IPS-NIHi7 (cell line): ENCODE measurements at regions not wholly inside any gene's neighbourhood (a gene's known extent, or its start where the extent isn't known, plus 50 kb on each side); places are given as distances from the start of the nearest gene placed in this dataset.

Source experiments
- DNase-seq: peaks from one replicate; pipeline ENCODE4 v3.0.0; 2012; ENCODE audit warnings: mixed read lengths; ENCODE audit errors: extremely low spot score

DNA sequence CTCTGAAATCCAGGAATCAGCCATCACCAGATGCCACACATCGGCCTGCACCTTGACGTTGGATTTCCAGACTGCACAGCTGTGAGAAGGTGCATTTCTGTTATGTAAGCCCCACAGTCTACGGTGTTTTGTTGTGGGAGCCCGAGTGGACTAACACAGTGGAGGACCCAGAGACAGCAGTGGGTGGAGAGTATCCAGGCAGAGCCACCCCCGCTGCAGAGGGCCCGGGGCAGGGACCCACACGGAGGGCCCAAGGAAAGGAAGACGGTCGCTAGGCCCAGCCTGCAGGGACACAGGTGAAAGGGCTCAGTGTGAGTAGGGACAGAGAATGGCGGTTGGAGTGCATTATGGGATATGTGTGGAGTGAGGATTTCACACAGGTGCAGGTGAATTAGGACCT, 288.3 kb upstream of the AJAP1 start:
- DNase-seq = no peak

DNA sequence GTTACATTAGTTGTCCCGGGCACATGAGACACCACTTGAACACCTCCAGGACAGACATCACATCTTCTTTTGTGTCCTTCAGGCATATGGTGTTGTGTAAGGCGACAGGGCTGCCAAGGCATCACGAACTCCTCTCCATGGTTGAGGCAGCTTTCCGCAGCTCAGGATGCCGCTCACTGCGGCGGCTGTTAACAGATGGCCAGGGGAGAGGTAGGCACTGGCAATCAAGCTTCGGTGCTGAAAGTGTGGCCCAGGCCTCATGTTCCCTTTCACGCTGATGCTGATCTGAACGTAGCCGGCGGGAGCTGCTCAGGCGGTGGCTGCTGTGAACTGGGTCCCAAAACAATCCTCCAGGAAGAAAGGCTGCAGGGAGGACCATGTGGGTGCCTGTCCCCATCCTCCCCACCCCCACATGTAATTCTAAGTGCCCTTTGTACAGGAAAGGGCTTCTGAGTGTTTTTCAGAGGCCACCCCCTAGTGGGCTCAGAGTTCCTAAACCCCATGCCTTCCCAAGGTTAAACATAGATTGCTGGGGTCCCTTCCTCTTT, 287.1 kb upstream of the AJAP1 start:
- no peak for DNase-seq

DNA sequence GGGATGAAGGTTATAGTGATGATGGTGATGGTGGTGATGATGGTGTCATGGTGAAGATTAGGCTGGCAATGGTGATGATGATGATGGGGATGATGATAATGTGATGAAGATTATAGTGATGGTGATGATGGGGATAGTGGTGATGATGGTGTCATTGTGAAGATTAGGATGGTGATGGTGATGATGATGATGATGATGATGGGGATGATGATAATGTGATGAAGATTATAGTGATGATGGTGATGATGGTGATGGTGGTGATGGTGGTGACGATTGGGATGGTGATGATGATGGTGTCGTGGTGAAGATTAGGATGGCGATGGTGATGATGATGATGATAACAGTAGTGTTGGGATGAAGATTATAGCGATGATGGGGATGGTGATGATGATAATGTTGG, 285.1 kb upstream of the AJAP1 start:
- DNase-seq = no peak

DNA sequence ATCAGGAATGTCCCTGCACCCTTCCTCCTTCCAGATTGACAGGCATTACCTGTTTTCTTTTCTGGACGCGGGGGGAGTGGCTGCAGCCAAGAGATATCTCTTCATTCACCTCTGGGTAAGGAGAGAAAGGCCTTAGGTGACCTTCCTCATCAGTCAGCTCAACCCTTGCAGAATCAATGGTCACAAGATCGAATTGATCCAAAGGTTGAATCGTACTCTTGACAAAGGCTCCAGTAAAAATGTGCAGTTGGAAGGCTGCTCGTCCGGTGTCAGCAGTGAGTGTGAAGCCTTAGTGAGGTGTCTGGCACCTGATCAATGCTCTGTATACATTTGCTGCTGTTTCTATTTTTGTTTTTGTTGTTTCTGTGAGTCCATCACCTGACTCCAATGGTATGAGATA, 282.6 kb upstream of the AJAP1 start:
- DNase-seq = no peak

DNA sequence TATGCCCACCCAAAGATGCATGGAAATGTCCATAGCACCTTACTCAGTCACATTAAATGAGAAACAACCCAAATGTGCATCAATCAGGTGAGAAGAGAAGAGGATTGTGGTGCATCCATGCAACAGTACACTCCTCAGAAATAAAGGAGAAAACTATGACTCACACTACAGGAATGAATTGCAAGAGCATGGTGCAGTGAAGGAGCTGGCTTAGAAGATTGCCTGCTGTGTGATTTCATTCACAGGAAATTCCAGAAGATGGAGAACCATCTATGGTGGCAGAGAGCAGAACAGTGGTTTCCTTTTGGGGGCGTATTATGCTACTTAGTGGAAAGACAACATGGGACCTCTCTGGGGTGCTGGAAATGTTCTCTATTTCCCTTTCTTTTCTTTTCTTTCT, 278.6 kb upstream of the AJAP1 start:
- DNase-seq = no peak

DNA sequence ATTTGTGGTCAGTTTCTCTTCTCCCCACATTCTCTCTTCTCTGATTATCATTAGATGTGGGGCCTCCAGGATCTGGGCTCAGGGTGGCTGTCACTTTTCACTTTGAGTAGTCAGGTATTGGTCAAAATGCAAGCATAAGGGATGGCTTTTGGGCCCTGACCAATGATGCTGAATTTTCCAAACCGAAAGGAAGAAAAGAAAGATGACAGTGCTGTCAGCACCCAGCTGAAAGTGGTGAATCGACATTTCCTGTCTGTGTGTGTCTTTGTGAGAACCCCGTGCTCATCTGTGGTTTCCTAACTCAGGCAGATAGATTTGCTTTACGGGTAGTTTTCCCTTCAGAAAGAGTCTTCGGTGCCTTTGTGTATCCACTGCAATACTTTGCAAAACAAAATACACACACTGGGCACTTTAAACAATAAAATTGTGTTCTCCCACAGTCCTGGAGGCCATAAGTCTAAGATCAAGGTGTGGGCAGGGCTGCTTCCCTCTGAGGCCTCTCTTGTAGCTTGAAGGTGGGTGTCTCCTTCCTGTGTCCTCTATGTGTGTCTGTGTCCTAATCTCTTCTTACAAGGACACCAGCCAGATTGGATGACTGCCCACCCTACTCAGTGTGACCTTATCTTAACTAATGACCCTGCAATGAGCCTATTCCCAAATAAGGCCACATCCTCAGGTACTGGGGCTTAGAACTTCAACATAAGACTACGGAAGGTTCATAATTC, 274.8 kb upstream of the AJAP1 start:
- DNase-seq = no peak

DNA sequence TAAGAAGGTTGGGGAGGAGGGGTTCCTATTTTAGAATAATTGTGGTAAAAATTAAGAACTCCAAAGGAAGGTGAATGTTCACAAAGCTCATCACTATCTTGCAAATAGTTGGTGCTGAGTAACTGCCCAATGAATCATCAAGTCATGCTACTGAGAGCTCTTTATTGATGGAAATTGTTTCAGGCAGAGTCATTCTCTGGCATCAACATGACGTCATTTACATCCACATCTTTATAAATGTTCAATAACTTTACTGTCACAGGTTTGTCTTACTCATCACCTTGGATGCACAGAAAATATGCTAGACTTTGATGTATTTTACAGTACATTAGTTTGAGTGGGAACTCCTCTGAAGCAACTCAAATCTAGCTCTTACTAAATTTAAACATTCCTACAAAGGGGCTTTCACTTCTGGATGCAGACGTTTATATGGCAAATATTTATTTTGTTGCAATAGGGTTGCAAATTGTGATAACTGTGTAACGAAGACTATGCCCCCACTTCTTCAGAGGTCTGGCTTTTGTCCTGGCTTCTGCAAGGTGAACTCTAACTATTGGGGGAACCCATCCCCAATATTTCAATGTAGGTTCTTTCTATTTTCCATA, 273.7 kb upstream of the AJAP1 start:
- no peak for DNase-seq

DNA sequence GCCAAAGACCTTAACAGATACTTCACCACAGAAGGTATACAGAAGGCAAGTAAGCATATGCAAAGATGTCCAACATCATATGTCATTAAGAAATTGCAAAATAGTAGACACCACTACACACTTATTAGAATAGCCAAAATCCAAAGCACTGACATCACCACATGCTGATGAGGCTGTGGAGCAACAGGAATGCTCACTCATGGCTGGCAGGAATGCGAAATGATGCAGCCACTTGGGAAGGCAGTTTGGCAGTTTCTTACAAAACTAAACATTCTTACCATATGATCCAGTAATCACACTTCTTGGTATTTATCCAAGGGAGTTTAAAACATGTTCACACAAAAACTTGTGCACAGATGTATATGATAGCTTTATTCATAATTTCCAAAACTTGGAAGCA, 261.2 kb upstream of the AJAP1 start:
- DNase-seq = no peak

DNA sequence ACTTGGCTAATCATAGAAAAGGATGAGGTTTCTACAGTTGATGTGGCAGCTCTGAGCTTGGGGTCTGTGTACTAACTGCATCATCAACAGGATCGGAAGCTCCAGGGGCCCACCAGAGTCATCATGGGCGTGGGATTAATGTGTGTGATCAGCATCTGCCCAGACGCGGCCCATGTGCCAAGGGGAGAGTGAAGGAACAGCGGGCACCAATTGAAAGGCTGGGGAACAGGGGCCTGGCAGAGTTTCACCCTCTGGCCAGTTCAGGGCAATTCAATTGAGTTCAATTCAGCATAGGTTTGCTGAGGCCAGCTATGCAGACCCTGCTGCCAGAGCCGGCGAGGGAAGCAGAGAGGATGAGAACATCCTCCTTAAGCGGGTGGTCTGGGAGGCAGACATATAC, 260.0 kb upstream of the AJAP1 start:
- DNase-seq = no peak

DNA sequence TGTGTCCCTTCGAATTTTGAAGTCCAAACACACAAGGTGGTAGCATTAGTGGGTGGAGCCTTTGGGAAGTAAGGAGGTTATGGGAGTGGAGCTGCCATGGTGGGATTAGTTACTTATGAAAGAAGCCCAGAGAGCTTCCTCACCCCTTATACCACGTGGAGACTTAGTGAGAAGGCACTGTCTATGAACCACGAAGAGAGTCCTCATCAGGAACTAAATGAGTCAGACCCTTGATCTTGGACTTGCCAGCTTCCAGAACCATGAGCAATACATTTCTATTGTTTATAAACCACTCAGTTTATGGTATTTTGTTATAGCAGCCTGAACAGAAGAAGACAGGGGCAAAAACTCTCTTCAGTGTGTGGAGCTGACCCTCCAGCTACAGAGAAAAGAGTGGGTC, 259.3 kb upstream of the AJAP1 start:
- DNase-seq = no peak

DNA sequence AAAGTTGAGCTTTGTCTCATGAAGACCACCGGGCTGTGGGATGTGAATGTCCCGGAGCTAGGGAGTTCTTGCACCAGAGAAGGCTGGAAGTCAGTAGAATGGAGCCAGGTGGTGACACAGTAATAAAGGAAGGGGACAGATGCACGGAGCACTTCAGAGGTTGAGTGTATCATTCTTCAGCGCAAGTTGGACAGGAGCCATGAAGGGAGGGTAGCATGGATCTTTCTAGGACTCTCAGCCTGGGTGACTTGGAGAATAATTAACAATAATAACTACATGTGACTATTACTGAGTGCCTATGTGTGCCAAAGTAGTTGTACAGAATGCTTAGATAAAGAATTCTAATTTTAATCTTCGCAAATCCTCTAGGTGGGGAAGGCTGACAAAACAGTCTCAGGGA, 258.7 kb upstream of the AJAP1 start:
- DNase-seq = no peak

DNA sequence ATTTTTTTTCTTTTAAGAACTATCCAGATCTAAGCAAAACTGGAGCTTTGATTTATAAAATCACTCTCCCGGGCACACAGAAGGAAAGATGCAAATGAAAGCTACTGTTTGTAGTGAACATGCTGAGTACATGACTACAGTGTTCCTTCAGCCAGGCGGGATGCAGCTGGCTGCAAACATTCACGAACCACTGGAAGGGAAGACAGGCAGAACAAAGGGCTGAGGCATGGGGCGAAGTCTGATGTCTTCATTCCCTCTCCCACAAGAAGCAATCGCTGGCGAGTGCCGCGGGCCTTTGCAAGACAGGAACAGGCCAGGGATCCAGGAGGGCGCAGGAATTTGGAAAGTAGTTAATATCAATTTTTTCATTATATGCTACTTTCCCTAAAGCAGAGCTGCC, 257.9 kb upstream of the AJAP1 start:
- DNase-seq = peak; percentile 20

DNA sequence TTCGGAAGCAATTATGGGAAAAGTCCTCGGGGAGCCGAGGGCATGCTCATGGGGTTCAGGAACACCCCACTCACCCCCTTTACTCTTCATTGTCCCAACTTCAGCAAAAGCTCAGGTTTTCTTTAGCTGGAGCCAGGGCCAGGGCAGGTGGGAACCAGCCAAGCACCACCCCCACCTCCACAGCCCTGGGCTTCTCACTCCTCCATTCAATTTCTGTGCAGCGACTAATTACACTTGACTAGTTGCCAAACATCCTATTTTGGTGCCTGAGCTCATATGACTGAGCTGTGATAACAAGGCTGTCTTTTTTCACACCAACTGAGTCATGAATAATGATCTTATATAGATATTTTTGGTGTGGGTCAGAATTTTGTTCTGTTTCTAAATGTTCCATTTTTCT, 257.2 kb upstream of the AJAP1 start:
- DNase-seq = no peak

DNA sequence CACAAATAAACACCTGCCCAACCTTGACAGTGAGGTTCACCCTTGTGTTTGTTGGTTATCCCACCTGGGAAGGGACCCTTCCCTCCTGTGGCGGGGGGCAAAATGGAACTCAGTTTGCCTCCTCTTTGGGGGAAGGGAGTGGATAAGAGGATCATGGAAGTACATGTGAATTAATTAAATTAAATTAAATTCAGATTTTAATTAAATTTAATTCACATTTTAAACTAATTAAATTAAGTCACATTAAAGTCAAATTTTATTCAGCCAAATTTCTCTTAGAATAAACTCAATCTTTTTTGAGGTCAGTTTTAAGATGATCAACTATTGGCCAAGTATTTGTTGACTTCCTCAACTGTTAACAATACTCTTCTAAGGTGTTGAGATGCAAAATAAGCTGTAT, 252.4 kb upstream of the AJAP1 start:
- DNase-seq = no peak

DNA sequence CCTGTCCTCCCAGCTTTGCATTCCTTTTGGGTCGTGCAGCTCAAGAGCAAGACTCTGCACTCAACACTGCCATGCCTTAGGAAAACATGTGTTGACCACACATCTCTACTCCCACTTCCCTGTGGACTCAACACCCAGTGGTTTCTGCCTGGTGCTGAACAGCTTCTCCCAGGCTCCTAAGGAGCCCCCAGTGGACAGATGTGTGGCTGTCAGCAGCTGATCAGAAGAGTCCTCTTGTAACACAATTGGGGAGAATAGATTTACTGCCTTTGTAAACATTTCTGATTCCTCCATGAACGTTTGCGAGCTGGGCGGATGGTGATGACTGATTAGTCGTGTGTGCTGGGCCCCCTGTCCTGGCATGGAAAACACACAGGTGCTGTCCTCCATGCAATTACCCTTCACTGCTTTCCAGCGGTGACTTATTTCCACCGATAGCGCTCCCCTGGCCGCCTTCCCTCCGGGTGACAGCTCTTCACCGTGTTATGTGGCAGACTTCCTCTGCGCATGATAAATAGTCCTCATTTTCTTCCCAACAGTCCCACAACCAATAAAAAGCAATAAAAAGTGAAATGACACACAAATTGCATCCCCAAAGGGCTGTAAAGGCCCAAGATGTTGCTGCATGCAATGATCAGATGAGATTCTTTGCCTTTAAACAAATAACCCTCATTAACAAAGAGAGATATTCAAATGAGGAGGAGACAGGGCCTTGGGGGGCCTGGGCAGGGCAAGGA, 249.4 kb upstream of the AJAP1 start:
- no peak for DNase-seq

DNA sequence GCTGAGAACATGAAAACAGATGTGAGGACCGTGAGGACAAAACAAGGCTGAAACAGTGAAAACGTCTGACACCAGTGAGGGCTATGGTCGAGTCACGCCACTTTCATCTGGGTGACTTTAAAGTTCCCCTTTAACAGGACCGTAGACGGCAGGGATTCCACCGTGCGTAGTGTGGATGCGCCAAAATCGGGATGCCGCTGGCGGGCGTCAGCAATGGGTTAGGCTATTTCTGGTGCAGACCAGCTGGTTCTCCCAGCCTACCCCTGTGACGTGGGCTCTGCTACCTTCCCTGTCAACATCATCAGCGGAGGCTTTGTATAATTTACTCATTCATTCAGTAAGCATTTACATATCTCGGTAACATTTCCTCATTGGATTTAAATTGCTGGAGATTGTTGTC, 246.6 kb upstream of the AJAP1 start:
- DNase-seq = no peak

DNA sequence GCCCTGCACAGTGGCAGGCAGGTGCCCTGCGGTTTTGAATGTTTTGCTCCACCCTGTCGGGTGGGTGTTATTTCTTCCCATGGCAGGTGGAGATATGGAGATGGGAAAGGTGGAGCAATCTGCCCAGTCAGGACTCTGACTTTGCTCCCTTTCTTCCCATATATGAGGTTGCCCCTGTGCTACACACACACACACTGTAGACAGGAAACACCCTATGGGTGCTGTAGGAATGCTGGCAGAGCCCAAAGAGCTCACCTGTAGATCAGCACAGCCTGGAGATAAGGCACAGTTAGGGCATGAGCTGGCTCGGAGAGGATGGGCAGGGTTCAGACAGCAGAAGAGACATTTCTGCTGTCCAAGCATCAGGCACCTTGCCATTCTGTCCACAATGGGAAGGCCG, 246.0 kb upstream of the AJAP1 start:
- no peak for DNase-seq

DNA sequence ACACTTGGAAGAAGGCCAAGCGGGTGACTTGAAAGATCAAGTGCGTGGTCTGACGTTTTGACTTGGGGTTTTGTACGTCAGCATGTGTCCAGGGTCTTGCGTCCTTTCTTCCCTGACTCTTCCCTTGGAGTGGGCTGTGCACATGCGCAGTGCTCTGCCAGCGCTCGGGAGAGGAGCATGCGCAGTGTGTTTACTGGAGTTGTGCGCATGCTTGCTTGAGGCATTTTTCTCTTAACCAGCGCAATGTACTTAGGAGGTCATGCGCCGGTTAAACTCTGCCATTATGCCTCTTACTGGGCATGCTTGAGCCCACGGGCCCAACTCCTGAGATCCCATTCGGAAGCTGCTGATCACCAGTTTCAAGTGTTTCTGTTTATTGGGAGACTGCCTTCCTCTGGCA, 242.5 kb upstream of the AJAP1 start:
- DNase-seq = no peak

DNA sequence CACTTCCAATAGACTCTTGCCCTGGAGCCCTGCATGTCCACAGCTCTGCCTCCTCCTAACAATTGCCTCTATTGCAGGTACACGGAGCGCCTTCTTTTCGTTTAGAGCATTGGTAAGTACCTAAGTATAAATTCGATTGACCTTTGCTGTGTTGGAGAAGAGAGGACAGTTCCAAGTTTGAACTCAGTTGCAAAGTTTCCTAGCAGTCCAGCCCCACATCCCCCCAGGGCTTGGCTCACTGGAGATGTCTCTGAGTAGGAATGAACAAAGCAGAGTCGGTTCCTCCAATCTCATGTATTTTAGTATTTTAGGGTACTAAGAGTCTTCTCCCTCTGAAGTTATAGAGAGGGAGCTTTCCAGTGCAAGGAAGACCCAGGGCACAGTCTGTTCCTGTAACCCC, 238.9 kb upstream of the AJAP1 start:
- no peak for DNase-seq

DNA sequence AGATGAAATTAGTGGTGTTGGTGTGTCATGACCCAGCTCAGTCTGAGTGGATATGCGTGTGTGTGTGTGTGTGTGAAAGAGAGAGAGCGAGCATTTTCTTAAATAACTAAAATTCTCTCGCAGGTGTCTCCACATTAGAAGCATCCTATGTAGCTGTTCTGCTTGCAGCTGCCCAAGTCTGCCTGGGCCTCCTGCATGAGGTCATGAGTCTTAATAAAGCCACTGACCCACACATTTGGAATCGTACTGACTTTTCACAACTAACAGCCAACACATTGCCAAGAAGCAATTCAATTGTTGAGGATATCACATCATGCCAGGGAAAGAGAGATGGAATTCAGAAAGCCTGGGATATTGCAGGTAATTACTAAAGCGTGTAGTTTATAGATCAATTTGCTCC, 238.2 kb upstream of the AJAP1 start:
- no peak for DNase-seq

DNA sequence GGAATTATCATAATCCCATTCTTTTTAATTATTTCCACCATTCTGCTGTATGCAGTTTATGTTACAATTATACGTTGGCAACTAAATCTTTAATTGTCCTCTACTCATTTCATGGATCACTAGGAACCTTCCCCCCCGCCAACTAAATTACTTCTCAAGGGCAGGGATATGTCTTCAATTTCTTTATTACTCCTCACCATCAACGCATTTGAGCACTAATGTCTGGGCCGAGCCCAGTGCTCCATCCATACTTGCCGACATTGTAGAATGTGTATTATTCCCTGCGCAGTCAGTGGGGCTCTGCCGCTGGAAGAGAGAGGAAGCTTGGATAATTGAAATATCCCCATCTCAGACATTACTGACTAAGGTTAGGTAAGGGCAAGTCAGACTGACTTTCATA, 236.4 kb upstream of the AJAP1 start:
- DNase-seq = no peak

DNA sequence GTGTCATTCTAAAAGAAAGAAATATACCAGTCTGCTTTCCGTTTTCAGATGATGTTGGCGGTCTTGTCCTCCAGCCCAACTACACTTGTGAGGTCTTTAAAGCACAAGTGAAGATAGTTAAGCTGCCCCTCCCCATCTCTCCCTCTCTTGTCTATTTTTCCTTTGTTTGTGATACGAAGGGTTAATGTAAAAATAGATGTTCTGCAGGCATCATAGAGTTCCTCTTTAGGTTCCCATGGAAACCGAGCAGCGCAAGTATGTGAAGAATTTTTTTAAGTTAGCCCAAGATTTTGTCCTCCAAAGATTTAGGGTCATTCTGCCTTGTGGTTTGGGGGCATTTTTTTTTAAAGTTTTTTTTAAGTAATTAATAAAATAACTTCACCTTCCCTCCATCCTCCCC, 232.4 kb upstream of the AJAP1 start:
- no peak for DNase-seq
